ENCODE measurements at regions not wholly inside any gene's neighbourhood (a gene's known extent, or its start where the extent isn't known, plus 50 kb on each side); places are given as distances from the start of the nearest gene placed in this dataset.

GRCh38 chr2:193331676-193332075 lies 1136.9 kb upstream of the TMEFF2 start:
- Histone ChIP-seq H3K9me3 (ENCODE audit: insufficient read depth, low read depth, low read length) (no peaks in the 10 kb centered on the region), H3K9ac (ENCODE audit: low read depth, low read length) (no peak overlapping the region), H3K27me3 (ENCODE audit: insufficient read depth, low read length) (no peaks in the 10 kb centered on the region), H3K4me1 (ENCODE audit: insufficient read depth, low read length) (no peaks in the 10 kb centered on the region), H3K27ac (ENCODE audit: low read length) (no peak overlapping the region), H3K4me3 (ENCODE audit: low read length) (no peak overlapping the region), H3K36me3 (ENCODE audit: insufficient read depth, low read depth, low read length) (no peaks in the 10 kb centered on the region)

- Histone ChIP-seq H3K9me3 (ENCODE audit: insufficient read depth, low read depth, low read length) (no peaks in the 10 kb centered on the region), H3K27me3 (ENCODE audit: insufficient read depth, low read length) (no peaks in the 10 kb centered on the region), H3K4me3 (ENCODE audit: low read length) (no peak overlapping the region), H3K27ac (ENCODE audit: low read length) (no peak overlapping the region), H3K36me3 (ENCODE audit: insufficient read depth, low read depth, low read length) (no peaks in the 10 kb centered on the region), H3K4me1 (ENCODE audit: insufficient read depth, low read length) (peaks cover 4% of the 10 kb centered on the region; the same call in 1 of the 2 replicates), H3K9ac (ENCODE audit: low read depth, low read length) (no peak overlapping the region)
Measured at GRCh38 chr2:193326296-193326695, 1131.6 kb upstream of the TMEFF2 start.

GRCh38 chr2:193315428-193316091 lies 1120.8 kb upstream of the TMEFF2 start:
- Histone ChIP-seq H3K36me3 (ENCODE audit: insufficient read depth, low read depth, low read length) (no peaks in the 10 kb centered on the region), H3K27me3 (ENCODE audit: insufficient read depth, low read length) (no peaks in the 10 kb centered on the region), H3K4me1 (ENCODE audit: insufficient read depth, low read length) (no peaks in the 10 kb centered on the region), H3K4me3 (ENCODE audit: low read length) (no peak overlapping the region), H3K9me3 (ENCODE audit: insufficient read depth, low read depth, low read length) (no peaks in the 10 kb centered on the region), H3K27ac (ENCODE audit: low read length) (no peak overlapping the region), H3K9ac (ENCODE audit: low read depth, low read length) (no peak overlapping the region)

- Histone ChIP-seq H3K9me3 (ENCODE audit: insufficient read depth, low read depth, low read length) (no peaks in the 10 kb centered on the region), H3K27ac (ENCODE audit: low read length) (no peak overlapping the region), H3K36me3 (ENCODE audit: insufficient read depth, low read depth, low read length) (no peaks in the 10 kb centered on the region), H3K9ac (ENCODE audit: low read depth, low read length) (no peak overlapping the region), H3K4me3 (ENCODE audit: low read length) (no peak overlapping the region), H3K4me1 (ENCODE audit: insufficient read depth, low read length) (peaks cover 4% of the 10 kb centered on the region; the same call in 1 of the 2 replicates), H3K27me3 (ENCODE audit: insufficient read depth, low read length) (no peaks in the 10 kb centered on the region)
Measured at GRCh38 chr2:193303464-193303863, 1108.7 kb upstream of the TMEFF2 start.

- no peaks in the 10 kb centered on the region; the same call in 1 of the 2 replicates for H3K4me1 ChIP-seq (ENCODE audit: insufficient read depth, low read length)
- H3K27me3 ChIP-seq (ENCODE audit: insufficient read depth, low read length), result no peaks in the 10 kb centered on the region
- no peaks in the 10 kb centered on the region for H3K9me3 ChIP-seq (ENCODE audit: insufficient read depth, low read depth, low read length)
- H3K36me3 ChIP-seq (ENCODE audit: insufficient read depth, low read depth, low read length), result no peaks in the 10 kb centered on the region
- no peak overlapping the region for H3K9ac ChIP-seq (ENCODE audit: low read depth, low read length)
- no peak overlapping the region for H3K27ac ChIP-seq (ENCODE audit: low read length)
- no peak overlapping the region for H3K4me3 ChIP-seq (ENCODE audit: low read length)
Measured at GRCh38 chr2:193294371-193294770, 1099.6 kb upstream of the TMEFF2 start.

GRCh38 chr2:193279361-193279760 lies 1084.6 kb upstream of the TMEFF2 start:
- Histone ChIP-seq H3K27me3 (ENCODE audit: insufficient read depth, low read length) (no peaks in the 10 kb centered on the region), H3K27ac (ENCODE audit: low read length) (no peak overlapping the region), H3K9ac (ENCODE audit: low read depth, low read length) (no peak overlapping the region), H3K4me3 (ENCODE audit: low read length) (no peak overlapping the region), H3K4me1 (ENCODE audit: insufficient read depth, low read length) (no peaks in the 10 kb centered on the region), H3K9me3 (ENCODE audit: insufficient read depth, low read depth, low read length) (no peaks in the 10 kb centered on the region), H3K36me3 (ENCODE audit: insufficient read depth, low read depth, low read length) (no peaks in the 10 kb centered on the region)

- Histone ChIP-seq H3K4me3 (ENCODE audit: low read length) (no peak overlapping the region), H3K27ac (ENCODE audit: low read length) (no peak overlapping the region), H3K9me3 (ENCODE audit: insufficient read depth, low read depth, low read length) (no peaks in the 10 kb centered on the region), H3K4me1 (ENCODE audit: insufficient read depth, low read length) (no peaks in the 10 kb centered on the region), H3K27me3 (ENCODE audit: insufficient read depth, low read length) (no peaks in the 10 kb centered on the region), H3K9ac (ENCODE audit: low read depth, low read length) (no peak overlapping the region), H3K36me3 (ENCODE audit: insufficient read depth, low read depth, low read length) (no peaks in the 10 kb centered on the region)
Measured at GRCh38 chr2:193276988-193277387, 1082.3 kb upstream of the TMEFF2 start.

- no peaks in the 10 kb centered on the region for H3K36me3 ChIP-seq (ENCODE audit: insufficient read depth, low read depth, low read length)
- no peaks in the 10 kb centered on the region for H3K4me1 ChIP-seq (ENCODE audit: insufficient read depth, low read length)
- no peaks in the 10 kb centered on the region for H3K9me3 ChIP-seq (ENCODE audit: insufficient read depth, low read depth, low read length)
- H3K27me3 ChIP-seq (ENCODE audit: insufficient read depth, low read length), result no peaks in the 10 kb centered on the region
- no peak overlapping the region for H3K9ac ChIP-seq (ENCODE audit: low read depth, low read length)
- no peak overlapping the region for H3K4me3 ChIP-seq (ENCODE audit: low read length)
- H3K27ac ChIP-seq (ENCODE audit: low read length), result no peak overlapping the region
Measured at GRCh38 chr2:193276560-193276959, 1081.8 kb upstream of the TMEFF2 start.

- no peaks in the 10 kb centered on the region for H3K36me3 ChIP-seq (ENCODE audit: insufficient read depth, low read depth, low read length)
- no peaks in the 10 kb centered on the region for H3K4me1 ChIP-seq (ENCODE audit: insufficient read depth, low read length)
- H3K4me3 ChIP-seq (ENCODE audit: low read length), result no peak overlapping the region
- H3K9me3 ChIP-seq (ENCODE audit: insufficient read depth, low read depth, low read length), result no peaks in the 10 kb centered on the region
- no peak overlapping the region for H3K27ac ChIP-seq (ENCODE audit: low read length)
- H3K9ac ChIP-seq (ENCODE audit: low read depth, low read length), result no peak overlapping the region
- no peaks in the 10 kb centered on the region for H3K27me3 ChIP-seq (ENCODE audit: insufficient read depth, low read length)
Measured at GRCh38 chr2:193276069-193276468, 1081.3 kb upstream of the TMEFF2 start.

- Histone ChIP-seq H3K27ac (ENCODE audit: low read length) (no peak overlapping the region), H3K9me3 (ENCODE audit: insufficient read depth, low read depth, low read length) (no peaks in the 10 kb centered on the region), H3K9ac (ENCODE audit: low read depth, low read length) (no peak overlapping the region), H3K27me3 (ENCODE audit: insufficient read depth, low read length) (no peaks in the 10 kb centered on the region), H3K4me3 (ENCODE audit: low read length) (no peak overlapping the region), H3K36me3 (ENCODE audit: insufficient read depth, low read depth, low read length) (no peaks in the 10 kb centered on the region), H3K4me1 (ENCODE audit: insufficient read depth, low read length) (no peaks in the 10 kb centered on the region)
Measured at GRCh38 chr2:193272011-193272410, 1077.3 kb upstream of the TMEFF2 start.

GRCh38 chr2:193270816-193271215 lies 1076.1 kb upstream of the TMEFF2 start:
- no peaks in the 10 kb centered on the region for H3K27me3 ChIP-seq (ENCODE audit: insufficient read depth, low read length)
- no peak overlapping the region for H3K27ac ChIP-seq (ENCODE audit: low read length)
- no peak overlapping the region for H3K9ac ChIP-seq (ENCODE audit: low read depth, low read length)
- H3K36me3 ChIP-seq (ENCODE audit: insufficient read depth, low read depth, low read length), result no peaks in the 10 kb centered on the region
- H3K9me3 ChIP-seq (ENCODE audit: insufficient read depth, low read depth, low read length), result no peaks in the 10 kb centered on the region
- no peak overlapping the region for H3K4me3 ChIP-seq (ENCODE audit: low read length)
- H3K4me1 ChIP-seq (ENCODE audit: insufficient read depth, low read length), result no peaks in the 10 kb centered on the region

GRCh38 chr2:193267496-193268002 lies 1072.8 kb upstream of the TMEFF2 start:
- H3K4me3 ChIP-seq (ENCODE audit: low read length), result no peak overlapping the region
- no peaks in the 10 kb centered on the region for H3K36me3 ChIP-seq (ENCODE audit: insufficient read depth, low read depth, low read length)
- no peak overlapping the region for H3K27ac ChIP-seq (ENCODE audit: low read length)
- no peaks in the 10 kb centered on the region for H3K27me3 ChIP-seq (ENCODE audit: insufficient read depth, low read length)
- H3K4me1 ChIP-seq (ENCODE audit: insufficient read depth, low read length), result no peaks in the 10 kb centered on the region
- H3K9me3 ChIP-seq (ENCODE audit: insufficient read depth, low read depth, low read length), result no peaks in the 10 kb centered on the region
- H3K9ac ChIP-seq (ENCODE audit: low read depth, low read length), result no peak overlapping the region

Measured in iPS-20b (cell line).